ENCODE measurements at regions not wholly inside any gene's neighbourhood (a gene's known extent, or its start where the extent isn't known, plus 50 kb on each side); places are given as distances from the start of the nearest gene placed in this dataset.

DNA sequence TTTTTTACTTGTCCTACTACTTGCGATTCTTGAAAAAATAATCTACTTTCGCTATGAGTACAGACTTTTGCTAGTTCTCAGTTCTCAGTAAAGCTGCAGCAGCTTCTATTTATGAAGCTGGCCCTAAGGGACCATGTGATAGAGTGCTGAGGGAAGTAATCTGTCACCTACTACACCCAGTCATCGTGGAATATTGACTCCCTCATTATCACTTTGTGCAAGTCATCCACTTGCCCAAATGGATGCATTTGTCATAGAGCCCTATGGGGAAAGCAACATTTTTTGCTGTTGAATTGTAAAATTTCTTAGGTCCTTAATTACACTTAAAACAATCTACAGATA is 1919.8 kb downstream of the SUCLG1 start:
- TF ChIP-seq, protein P1, sequence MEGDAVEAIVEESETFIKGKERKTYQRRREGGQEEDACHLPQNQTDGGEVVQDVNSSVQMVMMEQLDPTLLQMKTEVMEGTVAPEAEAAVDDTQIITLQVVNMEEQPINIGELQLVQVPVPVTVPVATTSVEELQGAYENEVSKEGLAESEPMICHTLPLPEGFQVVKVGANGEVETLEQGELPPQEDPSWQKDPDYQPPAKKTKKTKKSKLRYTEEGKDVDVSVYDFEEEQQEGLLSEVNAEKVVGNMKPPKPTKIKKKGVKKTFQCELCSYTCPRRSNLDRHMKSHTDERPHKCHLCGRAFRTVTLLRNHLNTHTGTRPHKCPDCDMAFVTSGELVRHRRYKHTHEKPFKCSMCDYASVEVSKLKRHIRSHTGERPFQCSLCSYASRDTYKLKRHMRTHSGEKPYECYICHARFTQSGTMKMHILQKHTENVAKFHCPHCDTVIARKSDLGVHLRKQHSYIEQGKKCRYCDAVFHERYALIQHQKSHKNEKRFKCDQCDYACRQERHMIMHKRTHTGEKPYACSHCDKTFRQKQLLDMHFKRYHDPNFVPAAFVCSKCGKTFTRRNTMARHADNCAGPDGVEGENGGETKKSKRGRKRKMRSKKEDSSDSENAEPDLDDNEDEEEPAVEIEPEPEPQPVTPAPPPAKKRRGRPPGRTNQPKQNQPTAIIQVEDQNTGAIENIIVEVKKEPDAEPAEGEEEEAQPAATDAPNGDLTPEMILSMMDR (IDR thresholded peaks at IDR 0.05): no peak
- no peak for TF ChIP-seq POLR2A (IDR thresholded peaks at IDR 0.05)
- DNase-seq: no peak
- H3K27ac ChIP-seq: no peak overlapping the region
- intact Hi-C loops (cut with DNase I; ENCODE audit: low total_unique reads): no loop called here
- H3K27me3 ChIP-seq: no peaks in the 10 kb centered on the region
- no peaks in the 10 kb centered on the region for H3K9me3 ChIP-seq
- no peak overlapping the region for H3K4me3 ChIP-seq
- H3K36me3 ChIP-seq (ENCODE audit: low read depth, missing control alignments): no peaks in the 10 kb centered on the region
- H3K4me1 ChIP-seq: no peaks in the 10 kb centered on the region
- WGBS, 2 donors: 77 to 80% methylated on average over 3 of the region's 3 CpGs

DNA sequence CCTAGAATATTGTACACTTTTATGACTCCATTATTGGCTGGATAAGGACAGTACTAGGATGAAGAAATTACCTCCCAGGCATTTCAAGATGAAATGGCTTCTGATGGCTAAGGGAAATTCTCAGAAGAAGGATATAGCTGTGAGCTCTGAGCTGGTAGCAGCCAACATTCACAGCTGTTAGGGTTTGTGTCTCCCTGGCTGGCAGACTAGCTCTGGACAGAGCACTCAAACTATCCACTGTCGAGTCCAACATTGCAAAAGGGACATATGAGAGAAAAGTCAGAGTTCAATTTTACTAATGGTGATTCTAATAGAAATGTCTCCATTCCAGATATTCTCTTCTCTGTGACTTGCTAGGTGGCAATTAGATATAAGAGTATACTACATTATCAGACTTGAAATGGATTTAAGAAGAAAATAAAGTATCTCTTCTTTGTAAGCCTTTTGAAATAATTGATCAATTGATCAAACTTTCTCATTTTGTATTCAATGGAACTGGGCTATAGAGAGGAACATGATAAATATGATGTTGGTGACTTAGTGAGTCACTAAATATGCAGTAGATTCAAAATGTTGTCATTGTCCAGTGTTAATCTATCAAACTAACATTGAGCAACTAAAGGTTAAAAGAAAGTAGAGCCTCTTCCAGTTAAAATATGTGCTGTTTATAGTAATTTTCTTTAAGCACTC is 1920.3 kb downstream of the SUCLG1 start:
- Histone ChIP-seq H3K9me3 (no peaks in the 10 kb centered on the region), H3K4me1 (no peaks in the 10 kb centered on the region), H3K27me3 (no peaks in the 10 kb centered on the region), H3K27ac (no peak overlapping the region), H3K4me3 (no peak overlapping the region), H3K36me3 (ENCODE audit: low read depth, missing control alignments) (no peaks in the 10 kb centered on the region)
- intact Hi-C loops (cut with DNase I; ENCODE audit: low total_unique reads): no loop called here
- TF ChIP-seq, protein P1 (IDR thresholded peaks at IDR 0.05): no peak
- TF ChIP-seq POLR2A (IDR thresholded peaks at IDR 0.05): no peak
- DNase-seq: no peak
- 67 to 73% methylated on average over 1 of the region's 1 CpG for WGBS, 2 donors

DNA sequence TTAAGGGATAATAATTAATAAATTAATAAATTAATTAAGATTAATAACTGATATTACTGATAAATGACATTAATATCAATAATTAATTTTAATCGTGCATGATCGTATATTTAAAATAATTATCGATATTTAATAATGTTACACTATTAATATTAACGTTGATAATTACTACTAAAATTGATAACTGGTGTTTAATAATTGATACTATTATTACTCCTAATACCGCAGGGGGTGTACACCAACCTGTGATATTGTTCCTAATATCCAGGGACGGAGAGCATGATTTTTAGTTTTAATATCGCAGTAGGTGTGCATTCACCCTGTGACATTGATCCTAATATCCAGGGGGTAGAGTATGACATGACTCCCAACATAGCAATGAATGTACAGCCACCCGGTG is 1930.8 kb downstream of the SUCLG1 start:
- no peak for DNase-seq
- Histone ChIP-seq H3K36me3 (ENCODE audit: low read depth, missing control alignments) (no peaks in the 10 kb centered on the region), H3K9me3 (no peaks in the 10 kb centered on the region), H3K4me1 (no peaks in the 10 kb centered on the region), H3K27ac (no peak overlapping the region), H3K27me3 (no peaks in the 10 kb centered on the region), H3K4me3 (no peak overlapping the region)
- 65 to 75% methylated on average over 8 of the region's 8 CpGs for WGBS, 2 donors
- intact Hi-C loops (cut with DNase I; ENCODE audit: low total_unique reads): no loop called here
- no peak for TF ChIP-seq POLR2A (IDR thresholded peaks at IDR 0.05)
- TF ChIP-seq, protein P1 (IDR thresholded peaks at IDR 0.05): no peak

DNA sequence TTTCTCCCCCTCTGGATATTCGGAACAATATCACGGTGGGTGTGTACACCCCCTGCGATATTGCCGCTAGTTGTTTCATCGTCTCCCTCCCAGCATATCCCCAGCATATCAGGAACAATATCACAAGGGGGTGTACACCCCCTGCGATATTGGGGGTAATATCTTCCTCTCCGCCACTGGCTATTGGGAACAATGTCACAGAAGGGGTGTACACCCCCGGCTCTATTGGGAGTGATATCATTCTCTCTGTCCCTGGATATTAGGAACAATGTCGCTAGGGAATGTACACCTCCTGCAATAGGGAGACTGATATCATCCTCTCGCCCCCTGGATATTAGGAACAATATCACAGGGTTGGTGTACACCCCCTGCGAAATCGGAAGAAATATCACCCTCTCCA is 1932.0 kb downstream of the SUCLG1 start:
- no peaks in the 10 kb centered on the region for H3K4me1 ChIP-seq
- H3K36me3 ChIP-seq (ENCODE audit: low read depth, missing control alignments): no peaks in the 10 kb centered on the region
- DNase-seq: no peak
- WGBS, 2 donors: 71 to 74% methylated on average over 12 of the region's 12 CpGs
- H3K4me3 ChIP-seq: no peak overlapping the region
- H3K27ac ChIP-seq: no peak overlapping the region
- intact Hi-C loops (cut with DNase I; ENCODE audit: low total_unique reads): no loop called here
- H3K27me3 ChIP-seq: no peaks in the 10 kb centered on the region
- no peak for TF ChIP-seq POLR2A (IDR thresholded peaks at IDR 0.05)
- TF ChIP-seq, protein P1 (IDR thresholded peaks at IDR 0.05): no peak
- no peaks in the 10 kb centered on the region for H3K9me3 ChIP-seq

DNA sequence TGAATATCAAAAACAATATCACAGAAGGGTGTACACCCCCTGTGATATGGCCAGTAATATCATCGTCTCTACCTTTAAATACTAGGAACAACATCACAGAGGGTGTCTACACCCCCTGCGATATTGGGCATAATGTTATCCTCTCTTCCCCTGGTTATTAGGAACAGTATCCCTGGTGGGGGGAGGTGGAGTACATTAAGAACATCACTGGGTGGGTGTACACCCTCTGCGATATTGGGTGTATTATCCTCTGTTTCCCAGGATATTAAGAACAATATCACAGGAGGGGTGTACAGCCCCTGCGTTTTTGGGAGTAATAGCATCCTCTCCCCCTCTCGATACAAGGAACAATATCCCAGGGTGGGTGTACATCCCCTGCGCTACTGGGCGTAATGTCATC is 1932.8 kb downstream of the SUCLG1 start:
- TF ChIP-seq, protein P1 (IDR thresholded peaks at IDR 0.05): no peak
- no peak for TF ChIP-seq POLR2A (IDR thresholded peaks at IDR 0.05)
- Histone ChIP-seq H3K27me3 (no peaks in the 10 kb centered on the region), H3K27ac (no peak overlapping the region), H3K36me3 (ENCODE audit: low read depth, missing control alignments) (no peaks in the 10 kb centered on the region), H3K4me1 (no peaks in the 10 kb centered on the region), H3K9me3 (no peaks in the 10 kb centered on the region), H3K4me3 (no peak overlapping the region)
- intact Hi-C loops (cut with DNase I; ENCODE audit: low total_unique reads): no loop called here
- WGBS, 2 donors: 81 to 86% methylated on average over 7 of the region's 7 CpGs
- DNase-seq: no peak

Data from testis (tissue), 2 donors.